ENCODE measurements at regions not wholly inside any gene's neighbourhood (a gene's known extent, or its start where the extent isn't known, plus 50 kb on each side); places are given as distances from the start of the nearest gene placed in this dataset.

GRCh38 chr7:54857294-54857693, 98.3 kb upstream of the SEC61G start:
- no peak overlapping the region for H3K27ac ChIP-seq
- 65 to 72% (median 67%) methylated on average over 2 of the region's 2 CpGs for WGBS, 4 donors
- TF ChIP-seq, protein P1, sequence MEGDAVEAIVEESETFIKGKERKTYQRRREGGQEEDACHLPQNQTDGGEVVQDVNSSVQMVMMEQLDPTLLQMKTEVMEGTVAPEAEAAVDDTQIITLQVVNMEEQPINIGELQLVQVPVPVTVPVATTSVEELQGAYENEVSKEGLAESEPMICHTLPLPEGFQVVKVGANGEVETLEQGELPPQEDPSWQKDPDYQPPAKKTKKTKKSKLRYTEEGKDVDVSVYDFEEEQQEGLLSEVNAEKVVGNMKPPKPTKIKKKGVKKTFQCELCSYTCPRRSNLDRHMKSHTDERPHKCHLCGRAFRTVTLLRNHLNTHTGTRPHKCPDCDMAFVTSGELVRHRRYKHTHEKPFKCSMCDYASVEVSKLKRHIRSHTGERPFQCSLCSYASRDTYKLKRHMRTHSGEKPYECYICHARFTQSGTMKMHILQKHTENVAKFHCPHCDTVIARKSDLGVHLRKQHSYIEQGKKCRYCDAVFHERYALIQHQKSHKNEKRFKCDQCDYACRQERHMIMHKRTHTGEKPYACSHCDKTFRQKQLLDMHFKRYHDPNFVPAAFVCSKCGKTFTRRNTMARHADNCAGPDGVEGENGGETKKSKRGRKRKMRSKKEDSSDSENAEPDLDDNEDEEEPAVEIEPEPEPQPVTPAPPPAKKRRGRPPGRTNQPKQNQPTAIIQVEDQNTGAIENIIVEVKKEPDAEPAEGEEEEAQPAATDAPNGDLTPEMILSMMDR (IDR thresholded peaks at IDR 0.05), result no peak
- TF ChIP-seq POLR2A (IDR thresholded peaks at IDR 0.05), result no peak
- H3K4me1 ChIP-seq, result no peaks in the 10 kb centered on the region
- H3K27me3 ChIP-seq, result no peaks in the 10 kb centered on the region
- intact Hi-C loops (cut with DNase I), result no loop called here
- no peak for ATAC-seq
- no peak overlapping the region for H3K4me3 ChIP-seq
- DNase-seq, result no peak
- H3K36me3 ChIP-seq, result no peaks in the 10 kb centered on the region
- H3K9me3 ChIP-seq, result peaks cover 0 to 11% (median 0%) of the 10 kb centered on the region in 12 donors

DNA sequence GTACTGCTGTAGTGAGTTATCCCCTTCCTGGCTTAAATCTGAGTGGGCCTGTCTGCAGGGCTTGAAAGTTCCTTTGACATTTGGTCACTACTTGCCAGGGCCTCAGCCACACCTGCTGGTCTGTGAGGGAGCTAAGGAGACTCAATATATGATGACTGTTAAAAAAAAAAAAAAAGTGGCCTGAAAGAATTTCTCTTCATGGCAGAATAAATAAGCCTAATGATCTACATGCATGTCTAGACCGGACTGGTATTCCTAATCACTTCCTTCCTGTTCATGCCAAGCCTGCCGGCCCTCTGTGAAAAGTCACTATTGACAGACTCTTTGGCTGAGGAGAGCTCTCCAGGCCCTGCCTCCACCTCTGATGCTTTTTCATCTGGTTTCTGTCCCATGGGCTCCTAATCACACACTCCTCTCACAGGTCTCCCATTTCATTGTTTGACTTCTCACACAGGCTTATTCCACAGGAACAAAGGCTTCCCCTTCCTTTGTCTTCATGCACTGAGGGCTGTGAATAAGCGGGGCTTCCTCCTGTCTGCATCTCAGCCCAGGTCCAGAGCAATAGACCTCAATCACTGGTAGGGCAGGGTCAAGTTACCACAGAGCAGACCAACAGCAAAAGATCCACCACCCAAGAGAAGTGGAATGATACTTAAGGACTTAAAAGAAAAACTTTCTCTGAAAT, 99.1 kb upstream of the SEC61G start:
- Histone ChIP-seq H3K4me3 (no peak overlapping the region), H3K27me3 (no peaks in the 10 kb centered on the region), H3K36me3 (no peaks in the 10 kb centered on the region), H3K4me1 (no peaks in the 10 kb centered on the region), H3K9me3 (peaks cover 0 to 10% (median 0%) of the 10 kb centered on the region in 12 donors), H3K27ac (no peak overlapping the region)
- no peak for DNase-seq
- intact Hi-C loops (cut with DNase I), result no loop called here
- no peak for ATAC-seq
- WGBS, 4 donors, result 54 to 62% (median 58%) methylated on average over 3 of the region's 3 CpGs
- no peak for TF ChIP-seq POLR2A (IDR thresholded peaks at IDR 0.05)
- TF ChIP-seq, protein P1 (IDR thresholded peaks at IDR 0.05), result no peak

DNA sequence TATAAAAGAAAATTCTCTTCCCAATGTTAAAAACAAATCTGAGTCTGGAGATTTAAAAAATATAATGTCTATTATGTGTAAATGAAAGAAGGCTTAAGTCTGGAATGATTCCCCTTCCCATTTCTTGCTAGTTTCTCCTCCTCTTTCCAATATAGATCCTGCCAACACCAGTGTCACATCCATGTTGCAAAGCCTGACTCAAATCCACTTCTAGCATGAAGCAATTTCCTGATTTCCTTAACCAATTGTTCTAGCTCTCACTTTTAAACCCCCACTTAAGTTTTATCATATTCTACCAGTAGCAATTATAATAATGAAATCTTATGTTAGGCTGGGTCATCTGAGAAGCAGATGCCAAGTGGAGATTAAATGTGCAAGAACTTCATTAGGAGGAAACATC, 100.1 kb upstream of the SEC61G start:
- intact Hi-C loops (cut with DNase I), result no loop called here
- no peak for ATAC-seq
- DNase-seq, result no peak
- no peak for TF ChIP-seq POLR2A (IDR thresholded peaks at IDR 0.05)
- TF ChIP-seq, protein P1 (IDR thresholded peaks at IDR 0.05), result no peak
- Histone ChIP-seq H3K27me3 (no peaks in the 10 kb centered on the region), H3K36me3 (no peaks in the 10 kb centered on the region), H3K27ac (no peak overlapping the region), H3K4me3 (no peak overlapping the region), H3K9me3 (peaks cover 0 to 6% (median 0%) of the 10 kb centered on the region in 12 donors), H3K4me1 (no peaks in the 10 kb centered on the region)

GRCh38 chr7:54859545-54859944, 100.5 kb upstream of the SEC61G start:
- intact Hi-C loops (cut with DNase I), result no loop called here
- ATAC-seq, result no peak
- 52 to 78% (median 70%) methylated on average over 4 of the region's 4 CpGs for WGBS, 4 donors

More at GRCh38 chr7:54859545-54859944, 100.5 kb upstream of the SEC61G start:
- no peak for DNase-seq
- H3K27ac ChIP-seq, result no peak overlapping the region
- H3K4me1 ChIP-seq, result no peaks in the 10 kb centered on the region
- peaks cover 0 to under 1% (median 0%) of the 10 kb centered on the region in 12 donors for H3K9me3 ChIP-seq
- no peak overlapping the region for H3K4me3 ChIP-seq
- H3K36me3 ChIP-seq, result no peaks in the 10 kb centered on the region
- H3K27me3 ChIP-seq, result no peaks in the 10 kb centered on the region
- TF ChIP-seq, protein P1 (IDR thresholded peaks at IDR 0.05), result no peak
- TF ChIP-seq POLR2A (IDR thresholded peaks at IDR 0.05), result no peak
